ENCODE measurements at regions not wholly inside any gene's neighbourhood (a gene's known extent, or its start where the extent isn't known, plus 50 kb on each side); places are given as distances from the start of the nearest gene placed in this dataset.

GRCh38 chr12:115049614-115050013 lies 365.6 kb upstream of the TBX3 start:
- H2AK5ac ChIP-seq (ENCODE audit: low read depth, low read length): no peak overlapping the region
- ChIA-PET POLR2A (ENCODE audit: partially characterized antibody) (no interaction called here), CTCF (ENCODE audit: partially characterized antibody) (no interaction called here)
- no peak overlapping the region for H3K23ac ChIP-seq (ENCODE audit: insufficient read length)
- DNase-seq (ENCODE audit: low read depth in 1 of 2, low spot score in 2 of 2) (no peak), FAIRE-seq (no peak)
- 83% methylated on average over 4 of the region's 4 CpGs; no CpG with 5 or more reads in 1 of the 2 experiments for WGBS, 2 experiments (ENCODE audit: extremely low coverage in 1 of 2, insufficient coverage in 1 of 2, insufficient read length in 1 of 2, insufficient replicate concordance in 2 of 2, low coverage in 1 of 2, low lambda C conversion rate in 2 of 2, missing lambda C conversion rate in 1 of 2)
- H4K91ac ChIP-seq (replicated peaks; ENCODE audit: insufficient read length, low read length): no peak overlapping the region
- no peaks in the 10 kb centered on the region for H3K79me1 ChIP-seq (ENCODE audit: low read depth, low read length)
- no peak overlapping the region for H2BK12ac ChIP-seq (ENCODE audit: low read depth, low read length)
- no peaks in the 10 kb centered on the region for H3K36me3 ChIP-seq (ENCODE audit: control insufficient read depth in 2 of 4, insufficient read depth in 4 of 4, low read length in 3 of 4)
- no peaks in the 10 kb centered on the region for H3K9me3 ChIP-seq (ENCODE audit: insufficient read depth in 2 of 2, low read depth in 1 of 2, low read length in 1 of 2)
- no peaks in the 10 kb centered on the region for H3K27me3 ChIP-seq (replicated peaks in 1 of 4; ENCODE audit: control insufficient read depth in 3 of 4, extremely low read depth in 1 of 4, insufficient read depth in 3 of 4, low read length in 3 of 4)
- no peak overlapping the region for H3K4ac ChIP-seq (replicated peaks; ENCODE audit: insufficient read length, low read depth, low read length)
- H4K5ac ChIP-seq (ENCODE audit: insufficient read length, low read depth, low read length): no peak overlapping the region
- H2BK5ac ChIP-seq (ENCODE audit: low read depth, low read length): no peak overlapping the region
- H2BK120ac ChIP-seq (replicated peaks; ENCODE audit: low read depth, low read length): no peak overlapping the region
- no peak for TF ChIP-seq BCL11A (IDR thresholded peaks at IDR 0.05; ENCODE audit: low read depth in 2 of 2, low read length in 2 of 2)
- TF ChIP-seq PHF8 (conservative IDR thresholded peaks at IDR 0.05; ENCODE audit: low read depth, low read length): no peak
- TF ChIP-seq BRCA1 (IDR thresholded peaks at IDR 0.05; ENCODE audit: low read depth, low read length): no peak
- no peak for TF ChIP-seq FOSL1 (IDR thresholded peaks at IDR 0.05; ENCODE audit: insufficient read depth, low read depth, low read length)
- no peak for TF ChIP-seq SP1 (IDR thresholded peaks at IDR 0.05; ENCODE audit: low read depth, low read length)
- no peak for TF ChIP-seq POU5F1 (IDR thresholded peaks at IDR 0.05; ENCODE audit: low read depth, low read length)
- TF ChIP-seq KDM5A (IDR thresholded peaks at IDR 0.05; ENCODE audit: low read length): no peak
- no peak for TF ChIP-seq RNF2 (IDR thresholded peaks at IDR 0.05; ENCODE audit: borderline replicate concordance, low read depth, low read length, missing control alignments, poor library complexity, severe bottlenecking)
- TF ChIP-seq NRF1 (IDR thresholded peaks at IDR 0.05; ENCODE audit: low read depth, low read length): no peak
- TF ChIP-seq CTCF (IDR thresholded peaks at IDR 0.05; ENCODE audit: control extremely low read depth in 1 of 3, insufficient read depth in 1 of 3, low read depth in 1 of 3, low read length in 3 of 3): no peak
- H3K9ac ChIP-seq (replicated peaks in 1 of 4; ENCODE audit: extremely low read depth in 1 of 4, low read depth in 3 of 4, low read length in 3 of 4): no peak overlapping the region
- H3K4me2 ChIP-seq (ENCODE audit: insufficient read depth in 1 of 2, low read depth in 2 of 2, low read length in 2 of 2): no peak overlapping the region
- H3K4me3 ChIP-seq (ENCODE audit: extremely low read depth in 1 of 4, insufficient read depth in 2 of 4, low read depth in 3 of 4, low read length in 4 of 4): no peak overlapping the region
- H2BK15ac ChIP-seq (ENCODE audit: low read length): no peak overlapping the region
- H4K20me1 ChIP-seq (replicated peaks in 1 of 2; ENCODE audit: control insufficient read depth in 1 of 2, insufficient read depth in 2 of 2, low read length in 2 of 2): no peaks in the 10 kb centered on the region
- no peaks in the 10 kb centered on the region for H3K23me2 ChIP-seq (ENCODE audit: low read depth, low read length)
- H3K18ac ChIP-seq (ENCODE audit: extremely low read depth, low read length): no peak overlapping the region
- H3K79me2 ChIP-seq (ENCODE audit: control insufficient read depth in 1 of 2, insufficient read depth in 2 of 2, low read length in 2 of 2): no peaks in the 10 kb centered on the region
- no peak overlapping the region for H3K27ac ChIP-seq (ENCODE audit: low read depth, low read length)
- peaks cover 0 to 10% (median 2%) of the 10 kb centered on the region in 4 experiments; a peak in 1 of 7 replicates for H3K4me1 ChIP-seq (replicated peaks in 1 of 4; ENCODE audit: control insufficient read depth in 3 of 4, insufficient read depth in 4 of 4, low read length in 3 of 4)
- no peak overlapping the region for H2BK20ac ChIP-seq (ENCODE audit: low read length)
- H3K14ac ChIP-seq (ENCODE audit: insufficient read length): no peak overlapping the region
- no peak overlapping the region for H3K56ac ChIP-seq (replicated peaks; ENCODE audit: insufficient read length, low read depth, low read length)
- no peak overlapping the region for H2AFZ ChIP-seq (ENCODE audit: low read length)
- H4K8ac ChIP-seq (ENCODE audit: extremely low read depth, insufficient read depth, low read length): no peak overlapping the region

Measured in H1 (cell line).